K562 (cell line): ENCODE measurements at regions not wholly inside any gene's neighbourhood (a gene's known extent, or its start where the extent isn't known, plus 50 kb on each side); places are given as distances from the start of the nearest gene placed in this dataset.

Experiments
- ATAC-seq: fragments of 200-7000 bp; cut with Tn5 transposase; 3 replicates; pipeline ENCODE4 v1.9.1; 2020; ENCODE audit warnings: moderate library complexity
- BruUV-seq: library from RNA; stranded (reverse); fragments of 400-500 nt; replicated peaks from 2 replicates; lab custom pipeline; 2021; lab: Mats Ljungman, UMichigan
- CTCF ChIA-PET: fragments of 300-600 bp; formaldehyde crosslinking; extraction: SDS; loops from one replicate; lab custom pipeline; 2021; ENCODE audit warnings: low intra/inter-chr PET ratio; lab: Yijun Ruan, JAX
- POLR2A ChIA-PET: fragments of 300-600, 350-650 bp; sonication (Branson Sonifier 250); formaldehyde crosslinking; extraction: SDS; loops from one replicate; lab custom pipeline; 2021; ENCODE audit warnings: antibody characterized with exemption, inconsistent platforms; lab: Yijun Ruan, JAX
- DNase-seq, 4 experiments: peaks; one replicate each; pipeline versions ENCODE4 v3.0.0 to v3.0.0-alpha.2; 2011 to 2018; ENCODE audit warnings: low spot score in 3 of 4, mixed read lengths in 3 of 4; ENCODE audit errors: extremely low read depth in 1 of 4
- FAIRE-seq: peaks from 2 replicates; lab custom pipeline; 2011; peaks lifted over from hg19 to GRCh38; lab: Jason Lieb, UNC
- H2AFZ ChIP-seq: 2 replicates; pipeline ENCODE4 v1.6.0; 2011; ENCODE audit warnings: low read depth, low read length, control low read depth, inconsistent platforms
- H3K27ac ChIP-seq: fragments of 200-600 bp; 3 replicates; pipeline ENCODE4 v1.8.0; 2011; ENCODE audit warnings: low read depth, mild to moderate bottlenecking, control low read depth, inconsistent platforms, low read length, moderate library complexity, mixed read lengths; ENCODE audit errors: extremely low read depth
- H3K27me3 ChIP-seq, 2 experiments: fragments of 300-600 bp in 1 of 2; 2 replicates in 1 of 2; 3 replicates in 1 of 2; pipeline versions ENCODE4 v1.6.0 to v1.8.0; 2011; ENCODE audit warnings: inconsistent platforms in 2 of 2, low read length in 2 of 2, mild to moderate bottlenecking in 1 of 2, mixed read lengths in 1 of 2, moderate library complexity in 1 of 2; ENCODE audit not compliant: control insufficient read depth in 2 of 2, insufficient read depth in 2 of 2
- H3K36me3 ChIP-seq: fragments of 300-600 bp; 3 replicates; pipeline ENCODE4 v1.8.0; 2011; ENCODE audit warnings: mild to moderate bottlenecking, low read length, inconsistent platforms; ENCODE audit not compliant: control insufficient read depth, insufficient read depth
- H3K4me1 ChIP-seq, 2 experiments: fragments of 200-600 bp in 1 of 2; replicated peaks in 1 of 2; 2 replicates in 1 of 2; 3 replicates in 1 of 2; pipeline versions ENCODE4 v1.5.1 to v1.8.0; 2011; ENCODE audit warnings: inconsistent platforms in 2 of 2, low read length in 2 of 2, mild to moderate bottlenecking in 1 of 2, mixed read lengths in 1 of 2, moderate library complexity in 1 of 2; ENCODE audit not compliant: control insufficient read depth in 2 of 2, insufficient read depth in 2 of 2
- H3K4me2 ChIP-seq: 2 replicates; pipeline ENCODE4 v1.6.1; 2011; ENCODE audit warnings: low read length, control low read depth, inconsistent platforms, mixed read lengths; ENCODE audit not compliant: insufficient read depth
- H3K4me3 ChIP-seq: fragments of 200-600 bp; sonication (generic), shearing (Covaris generic); 2 replicates; pipeline ENCODE4 v1.5.1; 2016; ENCODE audit warnings: control low read depth, inconsistent platforms
- H3K79me2 ChIP-seq: fragments of 200-600 bp; 3 replicates; pipeline ENCODE4 v1.8.0; 2011; ENCODE audit warnings: low read length, inconsistent platforms; ENCODE audit not compliant: control insufficient read depth, insufficient read depth
- H3K9ac ChIP-seq, 2 experiments: 2 replicates each; pipeline versions ENCODE4 v1.6.0 to v1.6.1; 2011; ENCODE audit warnings: low read depth in 2 of 2, low read length in 2 of 2, control low read depth in 1 of 2, inconsistent platforms in 1 of 2, mild to moderate bottlenecking in 1 of 2, mixed read lengths in 1 of 2; ENCODE audit not compliant: insufficient read depth in 1 of 2
- H3K9me1 ChIP-seq: one replicate; pipeline ENCODE4 v1.6.0; 2011; ENCODE audit warnings: inconsistent platforms, mild to moderate bottlenecking, low read length, moderate library complexity; ENCODE audit not compliant: control insufficient read depth, insufficient read depth
- H3K9me3 ChIP-seq: replicated peaks from 2 replicates; pipeline ENCODE4 v1.5.1; 2011; ENCODE audit warnings: low read depth, low read length, inconsistent platforms; ENCODE audit not compliant: control insufficient read depth, insufficient read depth
- H4K20me1 ChIP-seq: replicated peaks from 2 replicates; pipeline ENCODE4 v1.6.1; 2011; ENCODE audit warnings: low read length, inconsistent platforms, mixed read lengths; ENCODE audit not compliant: control insufficient read depth, insufficient read depth
- ARID1B ChIP-seq: fragments of 450-650 bp; IDR thresholded peaks from 2 replicates; pipeline ENCODE4 v1.6.1; 2016; ENCODE audit warnings: antibody characterized with exemption, mild to moderate bottlenecking, inconsistent platforms
- ARID2 ChIP-seq: fragments of 450-650 bp; IDR thresholded peaks from 2 replicates; pipeline ENCODE4 v1.6.1; 2017; ENCODE audit warnings: antibody characterized with exemption, mild to moderate bottlenecking
- CAMTA2 ChIP-seq: fragments of 250-450 bp; sonication (Bioruptor Pico); conservative IDR thresholded peaks from 2 replicates; pipeline ENCODE4 v1.5.1; 2022
- GABPA ChIP-seq: fragments of 200-800 bp; sonication (Bioruptor generic); conservative IDR thresholded peaks from 2 replicates; pipeline ENCODE4 v1.6.1; 2016; ENCODE audit warnings: low read depth, missing genetic modification characterization, missing compliant biosample characterization
- POLR2G ChIP-seq: fragments of 200-400 bp; formaldehyde crosslinking; IDR thresholded peaks from 2 replicates; pipeline ENCODE4 v1.6.1; 2017; ENCODE audit warnings: low read depth, mild to moderate bottlenecking, antibody characterized with exemption, low read length, moderate library complexity
- SNIP1 ChIP-seq: fragments of 450-650 bp; IDR thresholded peaks from 2 replicates; pipeline ENCODE4 v1.7.1; 2017; ENCODE audit warnings: low read depth, mild to moderate bottlenecking
- STAG1 ChIP-seq: sonication (generic); formaldehyde crosslinking; IDR thresholded peaks from 2 replicates; pipeline ENCODE4 v1.5.0; 2020; ENCODE audit warnings: missing genetic modification reagents, borderline replicate concordance
- TAF9B ChIP-seq: fragments of 450-650 bp; IDR thresholded peaks from 2 replicates; pipeline ENCODE4 v1.6.1; 2018; ENCODE audit warnings: mild to moderate bottlenecking; ENCODE audit not compliant: partially characterized antibody
- WGBS: fragments of 100-300 bp; shearing (Covaris generic); methylation state at CpG from one replicate; pipeline ENCODE4 v1.1.6; 2016; ENCODE audit warnings: low coverage, mixed read lengths; ENCODE audit not compliant: insufficient coverage; ENCODE audit errors: missing lambda C conversion rate; 5-methylcytosine and 5-hydroxymethylcytosine counted together
- in situ Hi-C: fragments of 300-500 bp; cut with MboI; formaldehyde crosslinking; loops from 4 replicates; pipeline ENCODE4 v1.15.0; 2018; ENCODE audit warnings: inconsistent platforms, mixed read lengths
- intact Hi-C: fragments of 100-400 bp; cut with micrococcal nuclease; formaldehyde crosslinking; loops from 2 replicates; pipeline ENCODE4 v1.14.2; 2022
- TF ChIP-seq, protein P1 (sequence below), 2 experiments: fragments of 450-650 bp; IDR thresholded peaks; 2 replicates each; pipeline ENCODE4 v1.6.1; 2018; ENCODE audit warnings: mild to moderate bottlenecking in 2 of 2, low read depth in 1 of 2; ENCODE audit not compliant: partially characterized antibody in 2 of 2
- TF ChIP-seq, protein P2 (sequence below): sonication (generic); formaldehyde crosslinking; IDR thresholded peaks from 2 replicates; pipeline ENCODE4 v1.8.0; 2023; ENCODE audit warnings: missing genetic modification reagents, mild to moderate bottlenecking, borderline replicate concordance
- TF ChIP-seq, protein P3 (sequence below): fragments of 250-450 bp; sonication (Bioruptor Pico); IDR thresholded peaks from 2 replicates; pipeline ENCODE4 v1.5.0; 2020; ENCODE audit warnings: mild to moderate bottlenecking

DNA sequence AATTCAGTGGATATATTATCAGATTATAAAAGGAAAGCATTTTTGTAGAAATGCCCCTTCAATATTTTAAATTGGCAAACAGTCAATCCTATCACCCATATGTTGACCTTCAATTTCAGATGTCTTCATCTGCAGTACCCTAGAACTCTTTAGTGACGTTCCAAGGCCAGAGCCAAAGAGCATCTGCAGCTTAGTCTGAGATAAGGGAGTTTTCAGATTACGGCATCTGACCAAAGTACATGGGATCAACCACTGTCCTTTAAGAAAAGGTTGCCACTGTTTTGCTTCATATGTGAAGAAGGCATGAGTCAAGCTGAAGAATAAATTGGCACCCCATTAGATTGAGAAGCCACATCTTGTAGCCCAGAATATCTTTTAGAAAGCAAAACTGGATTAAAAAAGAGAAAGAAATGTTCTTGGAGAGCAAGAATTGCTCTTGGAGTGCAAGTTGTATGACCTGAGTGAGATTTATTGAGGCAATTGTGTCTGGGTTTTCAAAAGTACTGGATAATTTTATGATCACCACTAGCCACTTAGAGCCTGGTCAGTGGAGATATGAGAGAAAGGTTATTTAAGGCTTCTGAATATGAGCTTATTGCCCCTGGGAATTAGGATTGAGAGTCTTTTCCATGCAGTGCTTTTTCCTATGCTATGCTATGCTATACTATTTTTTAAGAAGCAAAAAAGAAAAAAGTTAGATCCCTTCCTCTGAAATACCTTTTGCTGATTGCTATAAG is 251.9 kb upstream of the NR3C2 start:
- no peaks in the 10 kb centered on the region for H3K4me1 ChIP-seq
- no peak overlapping the region for H2AFZ ChIP-seq
- no peak overlapping the region for H3K4me3 ChIP-seq
- H3K79me2 ChIP-seq, result no peaks in the 10 kb centered on the region
- ATAC-seq (no peak), FAIRE-seq (no peak), DNase-seq (no peak)
- in situ Hi-C loops (no loop called here), intact Hi-C loops (no loop called here)
- no peaks in the 10 kb centered on the region for H4K20me1 ChIP-seq
- H3K36me3 ChIP-seq, result no peaks in the 10 kb centered on the region
- H3K9ac ChIP-seq, result no peak overlapping the region
- no peaks in the 10 kb centered on the region for H3K9me1 ChIP-seq
- no peak overlapping the region for H3K27ac ChIP-seq
- no peak overlapping the region for H3K4me2 ChIP-seq
- BruUV-seq, result no TSS peak
- H3K9me3 ChIP-seq, result no peaks in the 10 kb centered on the region
- ChIA-PET CTCF (no interaction called here), POLR2A (no interaction called here)
- H3K27me3 ChIP-seq, result no peaks in the 10 kb centered on the region
- WGBS, result 0% methylated on average over 2 of the region's 2 CpGs
- TF ChIP-seq SNIP1 (no peak), GABPA (no peak), POLR2G (no peak), ARID2 (no peak), STAG1 (CRISPR knock-in tag) (no peak), TAF9B (no peak), ARID1B (no peak), CAMTA2 (CRISPR knock-in tag) (no peak)
- TF ChIP-seq, protein P1, sequence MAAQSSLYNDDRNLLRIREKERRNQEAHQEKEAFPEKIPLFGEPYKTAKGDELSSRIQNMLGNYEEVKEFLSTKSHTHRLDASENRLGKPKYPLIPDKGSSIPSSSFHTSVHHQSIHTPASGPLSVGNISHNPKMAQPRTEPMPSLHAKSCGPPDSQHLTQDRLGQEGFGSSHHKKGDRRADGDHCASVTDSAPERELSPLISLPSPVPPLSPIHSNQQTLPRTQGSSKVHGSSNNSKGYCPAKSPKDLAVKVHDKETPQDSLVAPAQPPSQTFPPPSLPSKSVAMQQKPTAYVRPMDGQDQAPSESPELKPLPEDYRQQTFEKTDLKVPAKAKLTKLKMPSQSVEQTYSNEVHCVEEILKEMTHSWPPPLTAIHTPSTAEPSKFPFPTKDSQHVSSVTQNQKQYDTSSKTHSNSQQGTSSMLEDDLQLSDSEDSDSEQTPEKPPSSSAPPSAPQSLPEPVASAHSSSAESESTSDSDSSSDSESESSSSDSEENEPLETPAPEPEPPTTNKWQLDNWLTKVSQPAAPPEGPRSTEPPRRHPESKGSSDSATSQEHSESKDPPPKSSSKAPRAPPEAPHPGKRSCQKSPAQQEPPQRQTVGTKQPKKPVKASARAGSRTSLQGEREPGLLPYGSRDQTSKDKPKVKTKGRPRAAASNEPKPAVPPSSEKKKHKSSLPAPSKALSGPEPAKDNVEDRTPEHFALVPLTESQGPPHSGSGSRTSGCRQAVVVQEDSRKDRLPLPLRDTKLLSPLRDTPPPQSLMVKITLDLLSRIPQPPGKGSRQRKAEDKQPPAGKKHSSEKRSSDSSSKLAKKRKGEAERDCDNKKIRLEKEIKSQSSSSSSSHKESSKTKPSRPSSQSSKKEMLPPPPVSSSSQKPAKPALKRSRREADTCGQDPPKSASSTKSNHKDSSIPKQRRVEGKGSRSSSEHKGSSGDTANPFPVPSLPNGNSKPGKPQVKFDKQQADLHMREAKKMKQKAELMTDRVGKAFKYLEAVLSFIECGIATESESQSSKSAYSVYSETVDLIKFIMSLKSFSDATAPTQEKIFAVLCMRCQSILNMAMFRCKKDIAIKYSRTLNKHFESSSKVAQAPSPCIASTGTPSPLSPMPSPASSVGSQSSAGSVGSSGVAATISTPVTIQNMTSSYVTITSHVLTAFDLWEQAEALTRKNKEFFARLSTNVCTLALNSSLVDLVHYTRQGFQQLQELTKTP (IDR thresholded peaks at IDR 0.05; ENCODE audit: low read depth in 1 of 2, partially characterized antibody in 2 of 2), result no peak
- TF ChIP-seq, protein P2, sequence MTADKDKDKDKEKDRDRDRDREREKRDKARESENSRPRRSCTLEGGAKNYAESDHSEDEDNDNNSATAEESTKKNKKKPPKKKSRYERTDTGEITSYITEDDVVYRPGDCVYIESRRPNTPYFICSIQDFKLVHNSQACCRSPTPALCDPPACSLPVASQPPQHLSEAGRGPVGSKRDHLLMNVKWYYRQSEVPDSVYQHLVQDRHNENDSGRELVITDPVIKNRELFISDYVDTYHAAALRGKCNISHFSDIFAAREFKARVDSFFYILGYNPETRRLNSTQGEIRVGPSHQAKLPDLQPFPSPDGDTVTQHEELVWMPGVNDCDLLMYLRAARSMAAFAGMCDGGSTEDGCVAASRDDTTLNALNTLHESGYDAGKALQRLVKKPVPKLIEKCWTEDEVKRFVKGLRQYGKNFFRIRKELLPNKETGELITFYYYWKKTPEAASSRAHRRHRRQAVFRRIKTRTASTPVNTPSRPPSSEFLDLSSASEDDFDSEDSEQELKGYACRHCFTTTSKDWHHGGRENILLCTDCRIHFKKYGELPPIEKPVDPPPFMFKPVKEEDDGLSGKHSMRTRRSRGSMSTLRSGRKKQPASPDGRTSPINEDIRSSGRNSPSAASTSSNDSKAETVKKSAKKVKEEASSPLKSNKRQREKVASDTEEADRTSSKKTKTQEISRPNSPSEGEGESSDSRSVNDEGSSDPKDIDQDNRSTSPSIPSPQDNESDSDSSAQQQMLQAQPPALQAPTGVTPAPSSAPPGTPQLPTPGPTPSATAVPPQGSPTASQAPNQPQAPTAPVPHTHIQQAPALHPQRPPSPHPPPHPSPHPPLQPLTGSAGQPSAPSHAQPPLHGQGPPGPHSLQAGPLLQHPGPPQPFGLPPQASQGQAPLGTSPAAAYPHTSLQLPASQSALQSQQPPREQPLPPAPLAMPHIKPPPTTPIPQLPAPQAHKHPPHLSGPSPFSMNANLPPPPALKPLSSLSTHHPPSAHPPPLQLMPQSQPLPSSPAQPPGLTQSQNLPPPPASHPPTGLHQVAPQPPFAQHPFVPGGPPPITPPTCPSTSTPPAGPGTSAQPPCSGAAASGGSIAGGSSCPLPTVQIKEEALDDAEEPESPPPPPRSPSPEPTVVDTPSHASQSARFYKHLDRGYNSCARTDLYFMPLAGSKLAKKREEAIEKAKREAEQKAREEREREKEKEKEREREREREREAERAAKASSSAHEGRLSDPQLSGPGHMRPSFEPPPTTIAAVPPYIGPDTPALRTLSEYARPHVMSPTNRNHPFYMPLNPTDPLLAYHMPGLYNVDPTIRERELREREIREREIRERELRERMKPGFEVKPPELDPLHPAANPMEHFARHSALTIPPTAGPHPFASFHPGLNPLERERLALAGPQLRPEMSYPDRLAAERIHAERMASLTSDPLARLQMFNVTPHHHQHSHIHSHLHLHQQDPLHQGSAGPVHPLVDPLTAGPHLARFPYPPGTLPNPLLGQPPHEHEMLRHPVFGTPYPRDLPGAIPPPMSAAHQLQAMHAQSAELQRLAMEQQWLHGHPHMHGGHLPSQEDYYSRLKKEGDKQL (CRISPR knock-in tag), result no peak
- TF ChIP-seq, protein P3, sequence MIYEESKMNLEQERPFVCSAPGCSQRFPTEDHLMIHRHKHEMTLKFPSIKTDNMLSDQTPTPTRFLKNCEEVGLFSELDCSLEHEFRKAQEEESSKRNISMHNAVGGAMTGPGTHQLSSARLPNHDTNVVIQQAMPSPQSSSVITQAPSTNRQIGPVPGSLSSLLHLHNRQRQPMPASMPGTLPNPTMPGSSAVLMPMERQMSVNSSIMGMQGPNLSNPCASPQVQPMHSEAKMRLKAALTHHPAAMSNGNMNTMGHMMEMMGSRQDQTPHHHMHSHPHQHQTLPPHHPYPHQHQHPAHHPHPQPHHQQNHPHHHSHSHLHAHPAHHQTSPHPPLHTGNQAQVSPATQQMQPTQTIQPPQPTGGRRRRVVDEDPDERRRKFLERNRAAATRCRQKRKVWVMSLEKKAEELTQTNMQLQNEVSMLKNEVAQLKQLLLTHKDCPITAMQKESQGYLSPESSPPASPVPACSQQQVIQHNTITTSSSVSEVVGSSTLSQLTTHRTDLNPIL (CRISPR knock-in tag), result no peak
